Midbrain (tissue), 1 donor: ENCODE measurements at regions not wholly inside any gene's neighbourhood (a gene's known extent, or its start where the extent isn't known, plus 50 kb on each side); places are given as distances from the start of the nearest gene placed in this dataset.

ENCODE experiments used
- DNase-seq: peaks from one replicate; lab custom pipeline; 2025; lab: John Stamatoyannopoulos, UW

DNA sequence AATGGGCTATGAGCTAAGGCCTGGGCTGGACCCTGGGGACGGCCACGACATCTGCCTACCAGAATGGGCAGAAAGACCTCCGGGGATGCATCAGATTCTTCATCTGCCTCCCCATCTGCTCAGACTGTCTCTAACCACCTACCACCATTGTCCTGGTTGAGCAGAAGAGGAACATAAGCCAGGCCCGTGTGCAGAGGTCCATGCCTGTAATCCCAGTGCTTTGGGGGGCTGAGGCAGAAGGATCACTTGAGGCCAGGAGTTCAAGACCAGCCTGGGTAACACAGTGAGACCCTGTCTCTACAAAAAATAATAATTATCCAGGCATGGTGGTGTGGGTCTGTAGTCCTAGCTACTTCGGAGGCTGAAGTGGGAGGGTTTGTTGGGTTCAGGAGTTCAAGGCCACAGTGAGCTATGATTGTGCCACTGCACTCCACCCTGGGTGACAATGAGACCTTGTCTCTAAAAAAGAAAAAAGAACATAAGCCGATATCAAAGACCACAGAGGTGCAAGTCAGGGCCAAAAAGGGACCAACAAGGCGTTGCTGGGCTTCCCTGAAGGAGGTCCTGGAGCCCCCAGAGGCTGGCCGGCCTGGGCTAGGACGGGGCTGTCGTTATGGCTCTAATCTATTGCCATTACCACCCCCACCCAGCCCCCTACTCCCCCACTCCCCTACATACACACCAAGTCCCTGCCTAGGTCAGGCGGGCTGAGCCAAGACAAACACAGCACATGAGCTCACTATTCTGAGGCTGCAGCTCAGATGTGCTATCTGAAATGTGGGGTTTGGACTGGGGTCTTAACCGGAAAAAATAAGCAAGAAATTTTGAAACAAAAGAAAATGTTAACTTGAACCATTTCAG, 239.2 kb upstream of the RAB4A start:
- DNase-seq: no peak

DNA sequence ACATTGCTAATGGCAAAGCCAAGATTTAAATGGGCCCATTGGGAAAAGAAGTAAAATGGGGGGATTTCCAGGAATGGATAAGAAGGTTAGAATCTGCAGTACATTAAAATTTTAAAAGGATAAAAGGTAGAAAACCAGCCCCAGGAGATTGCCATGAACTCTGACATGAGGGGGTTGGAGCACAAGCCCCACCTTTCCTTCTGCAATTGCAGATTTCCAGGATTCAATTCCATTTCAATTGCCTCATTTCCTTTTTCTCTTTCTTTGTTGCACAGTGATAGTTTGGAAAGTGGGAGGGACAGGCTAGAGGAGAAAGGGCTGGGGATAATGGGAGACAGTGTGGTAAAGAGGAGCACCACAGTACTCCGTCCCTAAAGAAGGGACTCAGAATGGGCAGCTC, 238.5 kb upstream of the RAB4A start:
- no peak for DNase-seq

GRCh38 chr1:229033480-229033879, 237.4 kb upstream of the RAB4A start:
- no peak for DNase-seq

GRCh38 chr1:229034342-229034741, 236.6 kb upstream of the RAB4A start:
- DNase-seq: no peak

DNA sequence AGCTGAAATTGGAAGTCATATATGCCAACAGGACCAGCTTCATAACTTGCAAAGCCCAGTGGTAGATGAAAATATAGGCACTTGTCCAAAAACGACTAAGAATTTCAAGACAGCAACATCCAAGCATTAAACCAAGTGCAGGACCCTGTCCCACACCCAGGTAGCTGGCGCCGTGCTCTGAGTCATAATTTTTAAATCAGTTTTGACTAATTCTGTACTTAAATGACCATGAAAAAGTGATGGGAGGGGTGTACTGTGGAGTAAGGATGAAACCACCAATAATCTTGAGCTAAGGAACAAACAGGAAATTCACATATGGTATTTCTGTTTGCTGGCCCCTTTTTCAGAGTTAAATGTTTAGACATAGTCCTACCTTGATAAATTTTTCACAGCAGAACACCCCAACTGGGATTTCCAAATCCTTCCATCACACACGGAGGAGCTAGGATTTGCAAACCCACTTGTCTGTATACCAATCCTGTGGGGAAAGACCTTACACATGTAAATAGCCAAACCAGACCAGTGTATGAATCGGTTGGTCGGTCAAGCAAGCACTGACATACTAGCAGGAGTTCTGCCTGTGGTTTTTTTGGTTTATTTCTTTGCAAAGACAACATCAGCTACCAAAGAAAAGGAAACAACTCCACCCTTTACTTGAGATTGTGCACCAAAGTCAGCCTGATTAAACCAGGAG, 235.7 kb upstream of the RAB4A start:
- DNase-seq: no peak

- DNase-seq: no peak
Observed at GRCh38 chr1:229035748-229036082, 235.2 kb upstream of the RAB4A start.

DNA sequence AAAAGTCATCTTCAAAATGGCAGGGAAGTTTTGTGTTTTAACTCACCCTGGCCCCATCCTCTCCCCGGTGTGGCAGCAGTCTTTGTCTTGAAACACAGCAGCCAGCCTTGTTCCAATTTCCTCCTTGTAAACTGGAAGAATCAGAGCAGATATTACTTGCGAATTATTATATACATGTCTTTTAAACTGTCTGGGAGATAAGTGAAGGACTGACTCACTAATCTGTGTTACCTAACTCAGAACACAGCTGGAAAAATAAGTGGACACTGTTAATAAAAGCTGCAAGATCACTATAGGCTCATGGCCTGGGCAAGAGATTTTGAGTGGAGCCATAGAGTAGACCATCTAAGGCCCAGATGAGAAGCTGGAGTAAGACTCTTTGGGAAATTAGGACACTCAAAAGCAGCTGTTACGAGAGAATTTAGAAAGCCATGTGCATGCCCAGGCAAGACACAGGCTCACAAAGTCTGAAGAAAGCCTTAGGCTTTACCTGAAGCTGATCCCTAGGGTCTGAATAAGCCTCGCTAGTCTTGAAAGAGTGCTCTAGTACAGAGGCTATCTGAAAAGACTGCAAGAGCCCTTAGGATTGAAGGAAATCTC, 233.0 kb upstream of the RAB4A start:
- DNase-seq: no peak

DNA sequence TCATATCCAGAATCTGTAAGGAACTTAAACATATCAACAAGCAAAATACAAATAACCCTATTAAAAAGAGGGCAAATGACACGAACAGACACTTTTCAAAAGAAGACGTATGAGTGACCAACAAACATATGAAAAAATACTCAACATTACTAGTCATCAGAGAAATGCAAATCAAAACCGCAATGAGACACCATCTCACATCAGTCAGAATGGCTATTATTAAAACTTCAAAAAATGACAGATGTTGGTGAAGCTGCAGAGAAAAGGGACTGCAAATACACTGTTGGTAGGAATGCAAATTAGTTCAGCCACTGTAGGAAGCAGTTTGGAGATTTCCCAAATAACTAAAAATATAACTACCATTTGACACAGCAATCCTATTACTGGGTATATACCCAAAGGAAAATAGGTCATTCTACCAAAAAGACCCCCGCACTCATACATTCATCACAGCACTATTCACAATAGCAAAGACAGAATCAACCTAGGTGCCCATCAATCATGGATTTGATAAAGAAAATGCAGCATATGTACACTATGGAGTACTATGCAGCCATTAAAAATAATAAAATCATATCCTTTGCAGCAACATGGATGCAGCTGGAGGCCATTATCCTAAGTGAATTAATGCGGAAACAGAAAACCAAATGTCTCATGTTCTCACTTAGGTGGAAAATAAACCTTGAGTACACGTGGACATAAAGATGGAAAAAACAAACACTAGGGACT, 230.1 kb upstream of the RAB4A start:
- DNase-seq: no peak

- DNase-seq: no peak
Observed at GRCh38 chr1:229041946-229042345, 229.0 kb upstream of the RAB4A start.

GRCh38 chr1:229042482-229042881, 228.4 kb upstream of the RAB4A start:
- no peak for DNase-seq

GRCh38 chr1:229043115-229043514, 227.8 kb upstream of the RAB4A start:
- DNase-seq: no peak

DNA sequence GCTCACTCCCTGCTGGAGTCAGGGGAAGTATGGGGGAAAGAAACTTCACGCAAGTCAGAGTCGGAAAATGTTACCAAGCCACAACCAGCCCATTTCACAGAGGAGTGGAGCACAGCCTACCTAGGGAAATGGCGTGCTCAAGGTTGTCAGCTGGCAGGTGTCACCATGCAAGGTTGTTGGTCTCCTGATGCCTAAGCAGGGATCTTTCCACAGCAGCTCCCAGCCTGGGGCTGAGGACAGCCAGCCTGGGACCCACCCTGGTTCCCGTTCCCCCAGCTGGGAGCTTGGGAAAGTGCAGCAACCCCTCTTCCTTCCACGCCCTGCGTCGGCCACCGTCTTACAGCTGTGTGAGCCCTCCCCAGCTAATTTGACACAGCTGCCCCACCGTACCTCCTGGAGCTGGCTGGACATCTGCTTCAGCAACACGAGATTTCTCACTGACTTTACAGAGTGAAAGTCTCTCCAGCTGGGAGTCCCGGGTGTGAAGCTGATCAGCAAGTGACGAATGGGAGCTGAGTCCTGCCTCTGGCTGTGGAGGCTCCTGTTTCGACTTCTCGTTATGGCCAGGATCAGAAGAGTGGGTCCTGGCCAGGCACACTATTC, 224.6 kb upstream of the RAB4A start:
- no peak for DNase-seq

- DNase-seq: no peak
Observed at GRCh38 chr1:229047161-229047839, 223.6 kb upstream of the RAB4A start.

DNA sequence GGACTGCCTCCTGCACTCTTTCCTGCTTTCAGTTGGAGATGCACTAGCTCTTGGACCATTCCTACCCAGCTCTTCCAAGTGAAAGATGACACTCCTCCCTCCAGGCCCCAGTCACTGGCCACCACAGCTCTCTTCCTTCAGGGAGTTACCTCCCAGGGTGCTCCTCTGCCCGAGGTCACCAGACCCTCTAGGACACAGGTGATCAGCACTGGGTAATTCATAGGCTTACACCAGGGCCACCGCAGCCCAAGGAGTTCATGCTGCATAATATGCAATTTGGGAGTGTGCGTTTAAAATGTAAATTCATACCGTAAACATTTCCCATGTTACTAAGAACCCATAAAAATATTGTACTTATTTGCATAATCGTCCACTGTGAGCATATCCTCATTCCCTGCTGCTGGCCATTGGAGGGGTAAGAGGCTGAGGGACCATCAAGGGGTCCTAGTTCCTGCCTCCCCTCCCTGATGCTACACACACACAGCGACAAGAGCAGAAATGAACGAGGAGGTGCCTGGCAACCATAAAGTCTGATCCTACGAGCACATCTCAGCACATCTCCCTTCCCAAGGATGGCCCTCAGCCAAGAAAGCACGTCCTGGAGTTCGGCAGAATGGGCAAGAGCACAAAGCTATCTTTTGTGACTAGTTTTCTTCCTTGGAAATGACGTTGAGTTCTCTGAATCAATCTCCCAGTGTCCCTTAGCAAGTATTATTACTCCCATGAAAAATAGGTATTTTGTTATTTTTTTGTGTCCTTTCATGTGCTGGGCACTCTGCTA, 222.9 kb upstream of the RAB4A start:
- DNase-seq: no peak

DNA sequence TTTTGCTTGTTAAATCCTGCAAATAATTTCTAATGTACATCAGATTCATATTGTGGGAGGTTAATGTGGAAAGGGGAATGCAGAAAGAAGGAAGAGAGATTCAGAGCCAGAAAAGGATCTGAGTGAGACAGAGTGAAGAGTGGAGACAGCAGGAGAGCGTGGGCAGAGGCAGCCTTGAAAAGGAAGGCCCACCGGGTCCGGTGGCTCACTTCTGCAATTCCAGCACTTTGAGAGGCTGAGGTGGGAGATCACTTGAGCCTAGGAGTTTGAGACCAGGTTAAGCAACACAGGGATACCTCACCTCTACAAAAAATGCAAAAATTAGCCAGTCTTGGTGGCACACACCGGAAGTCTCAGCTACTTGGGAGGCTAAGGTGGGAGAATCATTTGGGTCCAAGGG, 222.0 kb upstream of the RAB4A start:
- no peak for DNase-seq

GRCh38 chr1:229056046-229056445, 214.9 kb upstream of the RAB4A start:
- no peak for DNase-seq

- no peak for DNase-seq
Observed at GRCh38 chr1:229058111-229058561, 212.8 kb upstream of the RAB4A start.

DNA sequence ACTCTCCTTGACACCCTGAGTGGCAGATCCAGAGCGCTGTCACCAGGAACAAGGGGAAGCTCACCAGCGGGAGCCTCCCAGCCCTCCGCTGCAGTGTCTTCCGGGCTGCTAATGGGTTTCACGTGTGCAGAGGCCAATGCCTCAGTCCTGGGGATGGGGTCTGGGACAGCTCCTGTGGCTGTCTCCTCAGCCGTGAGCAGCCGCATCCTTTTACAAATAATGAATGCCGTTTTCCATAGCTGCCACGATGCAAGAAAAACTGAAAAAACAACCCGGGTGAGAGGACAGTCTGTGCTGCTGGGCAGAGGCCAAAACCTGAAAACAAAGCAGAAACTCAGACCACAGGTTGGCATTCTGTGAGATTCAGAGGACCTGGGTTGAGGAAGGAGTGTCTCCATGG, 212.2 kb upstream of the RAB4A start:
- peak; percentile 20 for DNase-seq

DNA sequence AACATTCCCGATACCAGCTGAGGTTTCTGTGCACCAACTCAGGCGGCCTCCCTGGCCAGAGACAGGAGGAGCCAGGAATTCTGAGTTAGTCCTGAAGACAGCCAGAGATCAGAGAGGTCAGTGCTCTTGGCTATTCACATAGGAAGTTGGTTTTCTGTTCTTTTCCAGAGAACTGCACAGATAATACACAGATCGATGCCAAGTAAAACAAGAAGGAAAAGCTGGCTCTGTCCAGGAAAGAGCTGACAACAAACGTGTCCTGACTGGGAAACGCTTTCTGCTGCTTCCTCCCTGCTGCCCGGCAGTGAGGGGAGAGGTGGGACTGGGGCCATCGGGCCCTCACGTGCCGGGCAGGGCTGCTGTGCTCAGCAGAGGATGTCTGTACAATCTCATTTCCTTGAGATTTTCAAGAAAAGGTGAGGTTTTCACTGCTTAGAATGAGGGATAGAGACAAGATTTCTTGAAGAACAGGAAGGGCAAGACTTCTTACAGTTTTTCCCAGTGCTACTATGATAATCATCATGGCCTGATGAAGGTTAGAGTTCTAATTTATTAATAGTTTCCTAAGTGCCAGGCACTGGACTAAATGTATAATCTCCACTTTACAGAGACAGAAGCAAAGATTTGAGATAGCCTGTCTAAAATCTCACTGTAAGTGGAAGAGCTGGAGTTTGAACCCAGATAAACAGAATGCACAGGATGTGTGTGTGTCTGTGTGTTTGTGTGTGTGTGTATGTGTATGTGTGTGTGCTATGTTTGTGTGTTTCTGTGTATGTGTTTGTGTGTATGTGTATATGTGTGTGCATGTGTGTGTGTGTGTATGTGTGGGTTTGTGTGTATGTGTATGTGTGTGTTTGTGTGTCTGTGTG, 211.0 kb upstream of the RAB4A start:
- peak; percentile 28 for DNase-seq

GRCh38 chr1:229062135-229062534, 208.8 kb upstream of the RAB4A start:
- DNase-seq: no peak
